CD14-positive monocyte (primary cell): ENCODE measurements at regions not wholly inside any gene's neighbourhood (a gene's known extent, or its start where the extent isn't known, plus 50 kb on each side); places are given as distances from the start of the nearest gene placed in this dataset.

Source experiments
- DNase-seq, 3 donors: peaks; one replicate each; pipeline ENCODE4 v3.0.0-alpha.2; 2011 to 2022
- H2AFZ ChIP-seq: 2 replicates; pipeline ENCODE4 v1.6.0; 2012; ENCODE audit warnings: mild to moderate bottlenecking, low read depth, low read length, inconsistent platforms; ENCODE audit not compliant: insufficient read depth, poor library complexity, severe bottlenecking
- H3K27ac ChIP-seq, 2 donors: 1 replicate in 1 of 2; 2 replicates in 1 of 2; pipeline ENCODE4 v1.5.1; 2012 to 2013; ENCODE audit warnings: low read length in 2 of 2, control low read depth in 1 of 2, inconsistent platforms in 1 of 2, low read depth in 1 of 2, mild to moderate bottlenecking in 1 of 2
- H3K27me3 ChIP-seq, 2 donors: one replicate each; pipeline versions ENCODE4 v1.6.0 to v1.6.1; 2011 to 2013; ENCODE audit warnings: low read length in 2 of 2; ENCODE audit not compliant: control insufficient read depth in 2 of 2, insufficient read depth in 2 of 2
- H3K36me3 ChIP-seq, 2 donors: replicated peaks in 1 of 2; 1 replicate in 1 of 2; 2 replicates in 1 of 2; pipeline versions ENCODE4 v1.5.1 to v1.6.1; 2012 to 2013; ENCODE audit warnings: low read length in 2 of 2, control low read depth in 1 of 2, inconsistent platforms in 1 of 2, mild to moderate bottlenecking in 1 of 2; ENCODE audit not compliant: insufficient read depth in 2 of 2, control insufficient read depth in 1 of 2
- H3K4me1 ChIP-seq, 2 donors: 1 replicate in 1 of 2; 2 replicates in 1 of 2; pipeline versions ENCODE4 v1.5.1 to v1.6.1; 2012 to 2013; ENCODE audit warnings: low read length in 2 of 2, control low read depth in 1 of 2, inconsistent platforms in 1 of 2, mild to moderate bottlenecking in 1 of 2, moderate library complexity in 1 of 2; ENCODE audit not compliant: insufficient read depth in 2 of 2, control insufficient read depth in 1 of 2
- H3K4me2 ChIP-seq: replicated peaks from 2 replicates; pipeline ENCODE3; 2012; ENCODE audit warnings: low read length, moderate library complexity, mild to moderate bottlenecking; ENCODE audit not compliant: poor library complexity, severe bottlenecking; ENCODE audit errors: extremely low read depth
- H3K4me3 ChIP-seq, 3 experiments: fragments of 200-600 bp in 1 of 3; sonication (generic) in 1 of 3; replicated peaks in 1 of 3; 1 replicate in 2 of 3; 2 replicates in 1 of 3; pipeline ENCODE4 v1.5.1; 2011 to 2013; ENCODE audit warnings: low read length in 3 of 3, mild to moderate bottlenecking in 3 of 3, control low read depth in 2 of 3, low read depth in 2 of 3, inconsistent platforms in 1 of 3, moderate library complexity in 1 of 3
- H3K79me2 ChIP-seq: 2 replicates; pipeline ENCODE4 v1.6.0; 2012; ENCODE audit warnings: mild to moderate bottlenecking, control low read depth, inconsistent platforms, low read length, moderate library complexity; ENCODE audit not compliant: insufficient read depth
- H3K9ac ChIP-seq: 2 replicates; pipeline ENCODE4 v1.6.0; 2017; ENCODE audit warnings: low read length, mild to moderate bottlenecking; ENCODE audit not compliant: insufficient read depth, poor library complexity, severe bottlenecking
- H3K9me3 ChIP-seq, 2 donors: replicated peaks in 1 of 2; 1 replicate in 1 of 2; 2 replicates in 1 of 2; pipeline versions ENCODE4 v1.5.1 to v1.6.1; 2012 to 2013; ENCODE audit warnings: low read length in 2 of 2, control low read depth in 1 of 2; ENCODE audit not compliant: control insufficient read depth in 1 of 2, insufficient read depth in 1 of 2
- H4K20me1 ChIP-seq: 2 replicates; pipeline ENCODE4 v1.6.0; 2012; ENCODE audit warnings: mild to moderate bottlenecking, low read length, control low read depth, moderate library complexity; ENCODE audit not compliant: insufficient read depth
- H3K27ac Mint-ChIP-seq, 7 donors: one replicate each; pipeline ENCODE4 v1.8.0; 2020; ENCODE audit warnings: mild to moderate bottlenecking in 7 of 7, mixed read lengths in 7 of 7, moderate library complexity in 6 of 7, inconsistent platforms in 2 of 7
- H3K27me3 Mint-ChIP-seq, 3 donors: one replicate each; pipeline ENCODE4 v1.8.0; 2021 to 2022; ENCODE audit warnings: low read depth in 3 of 3, mild to moderate bottlenecking in 3 of 3, mixed read lengths in 3 of 3, moderate library complexity in 3 of 3, inconsistent platforms in 1 of 3
- H3K36me3 Mint-ChIP-seq, 2 donors: one replicate each; pipeline ENCODE4 v1.8.0; 2020; ENCODE audit warnings: mixed read lengths in 2 of 2, inconsistent platforms in 1 of 2, mild to moderate bottlenecking in 1 of 2
- H3K4me1 Mint-ChIP-seq: one replicate; pipeline ENCODE4 v1.8.0; 2020; ENCODE audit warnings: mild to moderate bottlenecking, mixed read lengths
- H3K4me3 Mint-ChIP-seq, 2 donors: one replicate each; pipeline ENCODE4 v1.8.0; 2020; ENCODE audit warnings: mild to moderate bottlenecking in 2 of 2, mixed read lengths in 2 of 2, moderate library complexity in 1 of 2
- H3K9me3 Mint-ChIP-seq, 7 donors: one replicate each; pipeline ENCODE4 v1.8.0; 2020 to 2022; ENCODE audit warnings: mixed read lengths in 7 of 7, mild to moderate bottlenecking in 6 of 7, moderate library complexity in 6 of 7, inconsistent platforms in 2 of 7
- CTCF ChIP-seq: fragments of 200-600 bp; IDR thresholded peaks from one replicate; pipeline ENCODE4 v1.8.0; 2022; ENCODE audit warnings: antibody characterized with exemption, mild to moderate bottlenecking
- WGBS: methylation state at CpG from one replicate; pipeline ENCODE4 v1.1.5; 2013; ENCODE audit warnings: missing lambda C conversion rate; ENCODE audit not compliant: insufficient coverage; 5-methylcytosine and 5-hydroxymethylcytosine counted together
- intact Hi-C, 2 donors: fragments of 100-400 bp; cut with micrococcal nuclease; formaldehyde crosslinking; loops; one replicate each; pipeline versions ENCODE4 v1.15.0 to v1.15.1; 2023

GRCh38 chr12:119247720-119248043, 69.0 kb downstream of the HSPB8 start:
- no peak overlapping the region for H3K27ac ChIP-seq
- Mint-ChIP-seq H3K9me3 (no peaks in the 10 kb centered on the region), H3K4me3 (no peak overlapping the region), H3K27ac (no peak overlapping the region), H3K36me3 (no peaks in the 10 kb centered on the region), H3K27me3 (peaks cover 0 to 7% (median 4%) of the 10 kb centered on the region in 3 donors), H3K4me1 (no peaks in the 10 kb centered on the region)
- H3K4me2 ChIP-seq, result no peak overlapping the region
- intact Hi-C loops, result no loop called here
- no peak for TF ChIP-seq CTCF
- no peak for DNase-seq
- H3K9ac ChIP-seq, result no peak overlapping the region
- H3K4me3 ChIP-seq, result no peak overlapping the region
- H3K79me2 ChIP-seq, result no peaks in the 10 kb centered on the region
- H2AFZ ChIP-seq, result no peak overlapping the region
- no peaks in the 10 kb centered on the region for H3K4me1 ChIP-seq
- H4K20me1 ChIP-seq, result no peaks in the 10 kb centered on the region
- no peaks in the 10 kb centered on the region for H3K27me3 ChIP-seq
- H3K36me3 ChIP-seq, result no peaks in the 10 kb centered on the region
- H3K9me3 ChIP-seq, result no peaks in the 10 kb centered on the region

- Mint-ChIP-seq H3K4me1 (no peaks in the 10 kb centered on the region), H3K27me3 (peaks cover 0 to 6% (median 2%) of the 10 kb centered on the region in 3 donors), H3K4me3 (no peak overlapping the region), H3K9me3 (peaks cover 0 to 3% (median 0%) of the 10 kb centered on the region in 7 donors), H3K36me3 (no peaks in the 10 kb centered on the region), H3K27ac (no peak overlapping the region)
- no peak overlapping the region for H3K4me2 ChIP-seq
- H3K4me3 ChIP-seq, result no peak overlapping the region
- H4K20me1 ChIP-seq, result no peaks in the 10 kb centered on the region
- no peaks in the 10 kb centered on the region for H3K36me3 ChIP-seq
- no peak overlapping the region for H2AFZ ChIP-seq
- no peak overlapping the region for H3K9ac ChIP-seq
- no peak for TF ChIP-seq CTCF
- DNase-seq, result no peak
- WGBS, result 95% methylated on average over 7 of the region's 11 CpGs
- no peaks in the 10 kb centered on the region for H3K79me2 ChIP-seq
- H3K27me3 ChIP-seq, result no peaks in the 10 kb centered on the region
- intact Hi-C loops, result no loop called here
- no peak overlapping the region for H3K27ac ChIP-seq
- no peaks in the 10 kb centered on the region for H3K9me3 ChIP-seq
- H3K4me1 ChIP-seq, result no peaks in the 10 kb centered on the region
Measured at GRCh38 chr12:119249383-119250155, 70.8 kb downstream of the HSPB8 start.
